ENCODE measurements at regions not wholly inside any gene's neighbourhood (a gene's known extent, or its start where the extent isn't known, plus 50 kb on each side); places are given as distances from the start of the nearest gene placed in this dataset.

GRCh38 chr10:83357627-83358026, 781.7 kb upstream of the GHITM start:
- H3K9me3 Mint-ChIP-seq: peaks cover 15 to 20% of the 10 kb centered on the region in 2 donors
- H3K27ac Mint-ChIP-seq: no peak overlapping the region
- H3K36me3 Mint-ChIP-seq: peaks cover 0 to 4% of the 10 kb centered on the region in 2 donors
- DNase-seq (ENCODE audit: low spot score in 2 of 2) (no peak), ATAC-seq (no peak)

- Mint-ChIP-seq H3K36me3 (peaks cover 0 to 4% of the 10 kb centered on the region in 2 donors), H3K9me3 (peaks cover 5 to 19% of the 10 kb centered on the region in 2 donors), H3K27ac (no peak overlapping the region)
- no peak for ATAC-seq
- no peak for DNase-seq (ENCODE audit: low spot score in 2 of 2)
Measured at GRCh38 chr10:83367036-83367435, 772.3 kb upstream of the GHITM start.

GRCh38 chr10:83371696-83372490, 767.4 kb upstream of the GHITM start:
- H3K27ac Mint-ChIP-seq: no peak overlapping the region
- H3K36me3 Mint-ChIP-seq: no peaks in the 10 kb centered on the region
- DNase-seq (ENCODE audit: low spot score in 2 of 2): no peak
- no peak for ATAC-seq
- H3K9me3 Mint-ChIP-seq: peaks cover 11 to 26% of the 10 kb centered on the region in 2 donors

- H3K27ac Mint-ChIP-seq: no peak overlapping the region
- DNase-seq (ENCODE audit: low spot score in 2 of 2): no peak
- no peak for ATAC-seq
- H3K36me3 Mint-ChIP-seq: no peaks in the 10 kb centered on the region
- H3K9me3 Mint-ChIP-seq: peaks cover 11 to 28% of the 10 kb centered on the region in 2 donors
Measured at GRCh38 chr10:83372646-83373045, 766.7 kb upstream of the GHITM start.

GRCh38 chr10:83373671-83374070, 765.6 kb upstream of the GHITM start:
- Mint-ChIP-seq H3K9me3 (peaks cover 11 to 28% of the 10 kb centered on the region in 2 donors), H3K36me3 (no peaks in the 10 kb centered on the region), H3K27ac (no peak overlapping the region)
- no peak for DNase-seq (ENCODE audit: low spot score in 2 of 2)
- no peak for ATAC-seq

GRCh38 chr10:83374741-83375140, 764.6 kb upstream of the GHITM start:
- no peak overlapping the region for H3K27ac Mint-ChIP-seq
- H3K9me3 Mint-ChIP-seq: peaks cover 13 to 30% of the 10 kb centered on the region in 2 donors
- ATAC-seq: no peak
- no peak for DNase-seq (ENCODE audit: low spot score in 2 of 2)
- H3K36me3 Mint-ChIP-seq: no peaks in the 10 kb centered on the region

DNA sequence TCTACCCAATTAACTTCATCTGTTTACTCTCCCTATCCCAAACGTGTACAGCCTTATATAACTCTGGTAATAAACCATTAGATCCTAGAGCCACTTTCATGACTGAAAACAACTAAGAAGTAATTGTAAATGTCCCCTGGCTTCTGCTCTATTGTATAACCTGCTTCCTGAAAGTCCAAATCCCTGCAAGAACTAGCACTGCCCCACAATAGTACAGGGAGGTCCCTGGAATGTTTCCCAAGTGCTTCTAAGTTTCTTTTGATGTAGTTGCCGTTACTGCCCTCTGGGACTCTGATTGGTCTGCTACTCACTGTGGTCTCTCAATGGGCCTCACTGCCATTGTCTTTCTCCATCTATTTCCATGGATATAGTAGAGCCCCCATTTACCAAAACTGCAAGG, 764.0 kb upstream of the GHITM start:
- ATAC-seq (no peak), DNase-seq (ENCODE audit: low spot score in 2 of 2) (no peak)
- no peak overlapping the region for H3K27ac Mint-ChIP-seq
- H3K36me3 Mint-ChIP-seq: no peaks in the 10 kb centered on the region
- peaks cover 10 to 28% of the 10 kb centered on the region in 2 donors for H3K9me3 Mint-ChIP-seq

GRCh38 chr10:83397806-83398205, 741.5 kb upstream of the GHITM start:
- no peak for DNase-seq (ENCODE audit: low spot score in 2 of 2)
- Mint-ChIP-seq H3K36me3 (no peaks in the 10 kb centered on the region), H3K27ac (no peak overlapping the region), H3K9me3 (peaks cover 0 to under 1% of the 10 kb centered on the region in 2 donors)
- no peak for ATAC-seq

DNA sequence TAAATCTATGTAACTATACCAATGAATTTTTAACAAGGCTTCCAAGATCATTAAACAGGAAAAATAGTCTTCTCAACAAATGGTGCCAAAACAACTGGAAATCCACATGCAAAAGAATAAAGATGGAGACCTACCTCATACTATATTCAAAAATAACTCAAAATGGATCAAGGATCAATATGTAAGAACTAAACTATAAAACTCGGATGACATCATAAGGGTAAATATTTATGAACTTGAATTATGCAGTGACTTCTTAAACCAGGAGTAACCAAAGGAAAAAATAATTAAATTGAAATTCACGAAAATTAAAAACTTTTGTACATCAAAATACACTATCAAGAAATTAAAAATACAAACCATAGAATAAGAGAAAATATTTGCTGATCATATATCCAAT, 728.7 kb upstream of the GHITM start:
- DNase-seq (ENCODE audit: low spot score in 2 of 2) (no peak), ATAC-seq (no peak)
- Mint-ChIP-seq H3K9me3 (peaks cover 7 to 22% of the 10 kb centered on the region in 2 donors), H3K36me3 (no peaks in the 10 kb centered on the region), H3K27ac (no peak overlapping the region)

DNA sequence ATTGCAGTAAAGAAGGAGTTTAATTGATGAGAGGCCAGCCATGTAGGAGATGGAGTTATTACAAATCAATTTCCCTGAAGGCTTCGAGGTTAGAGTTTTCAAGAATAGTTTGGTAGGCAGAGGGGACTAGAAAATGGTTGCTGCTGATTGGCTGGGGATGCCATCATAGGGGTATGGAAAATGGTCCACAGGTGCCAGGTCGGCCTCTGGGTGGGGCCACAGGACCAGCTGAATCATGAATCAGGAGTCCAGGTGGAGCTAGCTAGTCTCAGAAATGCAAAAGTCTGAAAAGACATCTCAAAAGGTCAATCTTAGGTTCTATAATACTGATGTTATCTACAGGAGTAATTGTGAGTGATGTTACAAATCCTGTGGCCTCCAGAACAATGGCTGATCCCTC, 714.0 kb upstream of the GHITM start:
- Mint-ChIP-seq H3K36me3 (no peaks in the 10 kb centered on the region), H3K9me3 (peaks cover 8 to 14% of the 10 kb centered on the region in 2 donors), H3K27ac (no peak overlapping the region)
- no peak for ATAC-seq
- no peak for DNase-seq (ENCODE audit: low spot score in 2 of 2)

DNA sequence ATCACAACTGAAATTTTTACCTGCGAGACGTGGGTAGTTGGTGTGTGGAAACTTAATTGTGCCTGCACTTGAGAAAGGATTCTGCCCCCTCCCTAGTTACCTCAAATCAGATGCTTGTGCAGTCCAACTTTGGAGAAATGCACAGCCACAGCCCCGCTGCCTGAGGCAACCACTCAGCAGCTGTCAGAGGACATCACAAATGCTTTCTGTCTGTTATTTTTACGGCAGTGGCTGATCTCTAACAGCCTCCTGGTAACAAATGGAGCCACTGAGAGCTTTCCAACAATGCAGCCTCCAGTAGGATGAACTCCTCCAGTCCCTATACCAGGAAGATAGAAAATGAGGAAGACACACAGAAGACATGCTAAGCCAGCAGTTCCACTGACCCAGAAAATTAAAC, 712.2 kb upstream of the GHITM start:
- Mint-ChIP-seq H3K27ac (no peak overlapping the region), H3K9me3 (peaks cover 12 to 14% of the 10 kb centered on the region in 2 donors), H3K36me3 (no peaks in the 10 kb centered on the region)
- ATAC-seq (no peak), DNase-seq (ENCODE audit: low spot score in 2 of 2) (no peak)

GRCh38 chr10:83432261-83433045, 706.9 kb upstream of the GHITM start:
- ATAC-seq (no peak), DNase-seq (ENCODE audit: low spot score in 2 of 2) (no peak)
- H3K27ac Mint-ChIP-seq: no peak overlapping the region
- H3K36me3 Mint-ChIP-seq: no peaks in the 10 kb centered on the region
- peaks cover 10 to 22% of the 10 kb centered on the region in 2 donors for H3K9me3 Mint-ChIP-seq

DNA sequence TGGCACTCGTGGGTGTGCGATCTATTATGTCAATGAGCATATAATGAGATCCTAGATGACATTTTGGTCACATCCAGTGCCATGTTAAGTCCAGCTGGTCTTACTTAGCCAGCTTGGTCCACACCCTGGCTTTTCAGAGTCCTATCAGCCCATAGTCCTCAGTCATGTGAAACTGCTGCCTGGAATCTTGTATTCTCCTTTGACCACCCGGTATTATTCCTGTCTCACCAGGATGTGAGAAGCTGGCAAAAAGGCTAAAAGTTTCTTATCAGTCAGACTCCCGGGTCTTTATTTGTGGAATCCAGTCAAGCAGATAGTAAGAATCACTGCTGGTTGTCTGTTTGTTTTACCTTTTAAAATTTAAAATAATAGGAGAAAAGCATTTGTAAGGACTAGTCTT, 705.6 kb upstream of the GHITM start:
- ATAC-seq: no peak
- DNase-seq (ENCODE audit: low spot score in 2 of 2): no peak
- peaks cover 1 to 16% of the 10 kb centered on the region in 2 donors for H3K9me3 Mint-ChIP-seq
- H3K36me3 Mint-ChIP-seq: no peaks in the 10 kb centered on the region
- H3K27ac Mint-ChIP-seq: no peak overlapping the region

- Mint-ChIP-seq H3K9me3 (peaks cover 7 to 10% of the 10 kb centered on the region in 2 donors), H3K36me3 (no peaks in the 10 kb centered on the region), H3K27ac (no peak overlapping the region)
- DNase-seq (ENCODE audit: low spot score in 2 of 2) (no peak), ATAC-seq (no peak)
Measured at GRCh38 chr10:83448013-83448412, 691.3 kb upstream of the GHITM start.

DNA sequence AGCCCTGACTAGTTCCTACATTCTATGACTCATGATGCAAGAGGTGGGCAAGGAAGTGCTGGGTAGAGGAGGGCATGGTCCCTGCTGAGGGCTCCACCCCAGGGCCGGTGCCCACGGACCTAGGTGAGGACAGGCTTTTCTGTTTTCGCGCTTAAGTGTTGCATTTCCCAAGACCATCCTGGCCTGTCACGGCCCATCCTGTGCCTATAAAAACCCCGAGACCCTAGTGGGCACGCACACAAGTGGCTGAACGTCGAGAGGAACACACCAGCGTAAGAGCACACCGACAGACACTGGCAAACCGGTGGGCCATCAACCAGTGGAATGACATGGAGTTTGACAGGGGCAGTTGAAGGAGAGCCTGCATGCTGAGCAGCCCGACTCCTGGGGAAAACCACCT, 680.7 kb upstream of the GHITM start:
- no peak for ATAC-seq
- peaks cover 0 to 6% of the 10 kb centered on the region in 2 donors for H3K36me3 Mint-ChIP-seq

GRCh38 chr10:83459124-83459523, 680.2 kb upstream of the GHITM start:
- H3K36me3 Mint-ChIP-seq: peaks cover 0 to 6% of the 10 kb centered on the region in 2 donors

More for the DNA sequence above, 680.7 kb upstream of the GHITM start:
- DNase-seq (ENCODE audit: low spot score in 2 of 2): no peak
- Mint-ChIP-seq H3K27ac (no peak overlapping the region), H3K9me3 (peaks cover 10 to 15% of the 10 kb centered on the region in 2 donors)

DNA sequence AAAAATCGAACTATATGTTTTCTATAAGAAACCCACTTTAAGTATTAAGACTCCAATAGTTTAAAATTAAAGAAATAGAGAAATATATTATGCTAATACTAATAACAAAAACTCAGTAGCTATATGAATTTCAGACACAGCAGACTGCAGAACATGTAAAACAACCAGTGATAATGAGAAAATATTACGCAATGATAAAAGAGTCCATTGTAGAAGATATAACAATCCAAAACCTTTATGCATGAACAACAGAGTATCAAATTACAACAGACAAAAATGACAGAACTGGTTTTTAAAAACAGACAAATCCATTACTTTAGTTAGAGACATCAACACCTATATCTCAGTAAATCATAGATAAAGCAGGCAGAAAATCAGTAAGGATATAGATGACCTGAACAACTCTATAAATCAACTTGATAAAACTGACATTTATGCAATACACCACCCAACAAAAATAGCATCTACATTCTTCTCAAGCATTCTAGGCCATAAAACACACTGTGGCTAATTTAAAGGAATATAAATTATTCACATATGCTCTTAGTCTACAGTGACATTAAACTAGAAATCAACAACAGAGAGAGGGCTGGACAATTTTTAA, 669.5 kb upstream of the GHITM start:
- DNase-seq (ENCODE audit: low spot score in 2 of 2) (no peak), ATAC-seq (no peak)
- Mint-ChIP-seq H3K27ac (no peak overlapping the region), H3K36me3 (no peaks in the 10 kb centered on the region), H3K9me3 (peaks cover 19% of the 10 kb centered on the region in 2 donors)

More at GRCh38 chr10:83459124-83459523, 680.2 kb upstream of the GHITM start:
- DNase-seq (ENCODE audit: low spot score in 2 of 2) (no peak), ATAC-seq (no peak)
- H3K27ac Mint-ChIP-seq: no peak overlapping the region
- peaks cover 10 to 15% of the 10 kb centered on the region in 2 donors for H3K9me3 Mint-ChIP-seq

Measured in activated naive CD4-positive, alpha-beta T cell treated with anti-CD3 and anti-CD28 coated beads, Interleukin-2, amount 50 U/mL, for 72 hours (primary cell).